Keratinocyte (primary cell): ENCODE measurements at regions not wholly inside any gene's neighbourhood (a gene's known extent, or its start where the extent isn't known, plus 50 kb on each side); places are given as distances from the start of the nearest gene placed in this dataset.

Experiments used
- CTCF ChIP-seq, 3 experiments: IDR thresholded peaks in 1 of 3; conservative IDR thresholded peaks in 1 of 3; optimal IDR thresholded peaks in 1 of 3; 2 replicates in 2 of 3; 3 replicates in 1 of 3; pipeline versions ENCODE3 to v1.5.1; 2011; ENCODE audit warnings: low read length in 3 of 3, mild to moderate bottlenecking in 3 of 3, moderate library complexity in 2 of 3, control low read depth in 1 of 3, inconsistent platforms in 1 of 3; ENCODE audit not compliant: insufficient read depth in 2 of 3; ENCODE audit errors: extremely low read depth in 1 of 3
- EZH2 ChIP-seq: IDR thresholded peaks from one replicate; pipeline ENCODE4 v1.6.1; 2012; ENCODE audit warnings: inconsistent platforms, mild to moderate bottlenecking, low read length, moderate library complexity

DNA sequence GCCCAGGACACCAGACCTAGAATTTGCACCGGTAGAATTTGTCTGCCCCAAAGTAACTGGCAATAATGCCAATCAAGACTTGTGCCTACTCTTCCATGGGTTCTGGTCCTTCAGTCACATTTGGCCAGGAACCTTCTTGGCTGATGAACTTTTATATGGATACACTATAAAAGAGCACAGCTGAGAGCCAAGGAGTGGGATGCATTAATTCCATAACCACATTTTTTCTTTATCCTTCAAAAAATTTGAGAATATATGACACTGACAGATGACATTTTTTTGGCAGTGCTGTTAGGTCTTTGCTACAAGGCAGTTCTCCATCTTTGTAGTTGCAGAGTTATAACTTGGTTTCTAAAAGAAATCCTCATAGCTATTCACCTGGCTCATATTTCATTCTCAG lies 129.2 kb upstream of the HDAC9 start:
- TF ChIP-seq CTCF (optimal IDR thresholded peaks at IDR 0.05 in 1 of 3, IDR thresholded peaks at IDR 0.05 in 1 of 3, conservative IDR thresholded peaks at IDR 0.05 in 1 of 3; ENCODE audit: extremely low read depth in 1 of 3, insufficient read depth in 2 of 3, low read length in 3 of 3): no peak
- no peak for TF ChIP-seq EZH2
